ENCODE measurements at regions not wholly inside any gene's neighbourhood (a gene's known extent, or its start where the extent isn't known, plus 50 kb on each side); places are given as distances from the start of the nearest gene placed in this dataset.
A peak's percentile ranks its signal among the peaks of the same experiment; 100 is the strongest.
"Not testable (repeated sequence)": the region's sequence is repeated elsewhere in the genome, so short reads cannot be mapped to it uniquely, and the experiment has no call there.

- Histone ChIP-seq H3K4me3 (ENCODE audit: low read depth, low read length) (no peak overlapping the region), H3K27ac (no peak overlapping the region), H3K27me3 (replicated peaks) (no peaks in the 10 kb centered on the region), H3K36me3 (replicated peaks) (no peaks in the 10 kb centered on the region)
- TF ChIP-seq CTCF (IDR thresholded peaks at IDR 0.05; ENCODE audit: low read depth, low read length, missing control alignments), result no peak
- in situ Hi-C loops (cut with HindIII; ENCODE audit: low pct_ligation_motif_present, low sequenced_read_pairs), result no loop called here
- DNase-seq, result no peak
These were observed 103.4 kb downstream of the LUZP4 start for GRCh38 chrX:115392871-115393270.

GRCh38 chrX:115393271-115393670 is 103.8 kb downstream of the LUZP4 start:
- Histone ChIP-seq H3K27me3 (replicated peaks) (no peaks in the 10 kb centered on the region), H3K27ac (no peak overlapping the region), H3K36me3 (replicated peaks) (no peaks in the 10 kb centered on the region), H3K4me3 (ENCODE audit: low read depth, low read length) (no peak overlapping the region)
- in situ Hi-C loops (cut with HindIII; ENCODE audit: low pct_ligation_motif_present, low sequenced_read_pairs), result no loop called here
- peak; percentile 60 for DNase-seq
- TF ChIP-seq CTCF (IDR thresholded peaks at IDR 0.05; ENCODE audit: low read depth, low read length, missing control alignments), result no peak

DNA sequence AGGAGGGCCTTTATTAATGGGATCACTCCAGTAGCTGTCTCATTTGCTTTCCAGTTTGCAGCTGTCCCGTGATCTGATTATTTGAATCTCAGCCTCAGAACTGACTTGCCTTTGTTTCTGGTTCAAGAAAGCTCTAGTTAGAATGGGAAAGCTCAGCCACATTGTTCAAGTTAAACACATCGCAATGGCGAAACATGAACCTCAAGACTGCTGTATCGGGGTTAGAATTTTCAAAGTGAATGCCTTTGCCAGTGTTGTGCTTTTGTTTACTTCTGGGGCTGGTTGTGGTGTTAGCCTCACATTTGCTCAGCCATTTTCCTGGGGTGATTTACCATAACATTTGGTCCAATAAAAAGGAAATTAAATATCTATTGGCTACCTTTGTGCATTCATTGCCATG is 105.3 kb downstream of the LUZP4 start:
- H3K27ac ChIP-seq; H3K36me3 ChIP-seq (replicated peaks); H3K27me3 ChIP-seq (replicated peaks); H3K4me3 ChIP-seq (ENCODE audit: low read depth, low read length); DNase-seq; in situ Hi-C loops (cut with HindIII; ENCODE audit: low pct_ligation_motif_present, low sequenced_read_pairs): not testable (repeated sequence)

- in situ Hi-C loops (cut with HindIII; ENCODE audit: low pct_ligation_motif_present, low sequenced_read_pairs), result no loop called here
- DNase-seq, result no peak
- no peak for TF ChIP-seq CTCF (IDR thresholded peaks at IDR 0.05; ENCODE audit: low read depth, low read length, missing control alignments)
- no peaks in the 10 kb centered on the region for H3K36me3 ChIP-seq (replicated peaks)
- H3K4me3 ChIP-seq (ENCODE audit: low read depth, low read length), result no peak overlapping the region
- H3K27me3 ChIP-seq (replicated peaks), result no peaks in the 10 kb centered on the region
- H3K27ac ChIP-seq, result no peak overlapping the region
These were observed 109.8 kb downstream of the LUZP4 start for GRCh38 chrX:115399306-115399705.

- no peaks in the 10 kb centered on the region for H3K27me3 ChIP-seq (replicated peaks)
- in situ Hi-C loops (cut with HindIII; ENCODE audit: low pct_ligation_motif_present, low sequenced_read_pairs), result no loop called here
- no peak overlapping the region for H3K4me3 ChIP-seq (ENCODE audit: low read depth, low read length)
- H3K27ac ChIP-seq, result no peak overlapping the region
- TF ChIP-seq CTCF (IDR thresholded peaks at IDR 0.05; ENCODE audit: low read depth, low read length, missing control alignments), result no peak
- no peaks in the 10 kb centered on the region for H3K36me3 ChIP-seq (replicated peaks)
- peak; percentile 32 for DNase-seq
These were observed 111.4 kb downstream of the LUZP4 start for GRCh38 chrX:115400960-115401359.

DNA sequence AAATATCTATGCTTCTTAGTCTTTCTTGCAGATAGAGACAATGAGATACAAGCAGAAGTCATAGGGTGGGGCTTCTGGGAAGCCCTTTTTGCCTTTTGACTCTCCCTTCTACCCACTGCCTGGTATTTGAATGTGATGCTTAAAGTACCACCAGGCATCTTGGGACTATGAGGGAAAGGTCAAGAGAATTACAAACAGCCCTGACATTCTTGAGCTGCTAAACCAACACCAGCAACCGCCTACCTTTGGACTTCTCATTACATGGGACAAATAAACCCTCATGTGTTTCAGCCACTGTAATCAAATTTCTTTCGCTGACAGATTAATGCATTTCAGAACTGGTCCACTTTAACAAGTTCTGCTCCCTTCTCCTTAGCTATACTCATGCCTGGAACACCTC is 112.8 kb downstream of the LUZP4 start:
- H3K4me3 ChIP-seq (ENCODE audit: low read depth, low read length), result no peak overlapping the region
- in situ Hi-C loops (cut with HindIII; ENCODE audit: low pct_ligation_motif_present, low sequenced_read_pairs), result no loop called here
- no peak for DNase-seq
- no peaks in the 10 kb centered on the region for H3K36me3 ChIP-seq (replicated peaks)
- TF ChIP-seq CTCF (IDR thresholded peaks at IDR 0.05; ENCODE audit: low read depth, low read length, missing control alignments), result no peak
- H3K27me3 ChIP-seq (replicated peaks), result no peaks in the 10 kb centered on the region
- no peak overlapping the region for H3K27ac ChIP-seq

All from brain microvascular endothelial cell (primary cell).